Activated CD8-positive, alpha-beta T cell treated with anti-CD3 and anti-CD28 coated beads, Interleukin-2, amount 10 ng/mL, durations not matched to agents 7 days and 5 days (primary cell): ENCODE measurements at regions not wholly inside any gene's neighbourhood (a gene's known extent, or its start where the extent isn't known, plus 50 kb on each side); places are given as distances from the start of the nearest gene placed in this dataset.

Source experiments
- ATAC-seq: fragments of 150-1000 bp; cut with Tn5 transposase; one replicate; pipeline ENCODE4 v1.10.0; 2021; ENCODE audit warnings: moderate library complexity
- CTCF ChIA-PET: fragments of 350-600 bp; sonication (Branson Sonifier 250); formaldehyde crosslinking; loops from one replicate; lab custom pipeline; 2021; ENCODE audit warnings: antibody characterized with exemption; lab: Charles Lee
- POLR2A ChIA-PET: fragments of 350-600 bp; sonication (Branson Sonifier 250); formaldehyde crosslinking; loops from one replicate; lab custom pipeline; 2021; ENCODE audit warnings: antibody characterized with exemption; lab: Charles Lee
- DNase-seq: peaks from one replicate; pipeline ENCODE4 v3.0.0-alpha.2; 2020
- H3K27ac Mint-ChIP-seq: one replicate; pipeline ENCODE4 v1.8.0; 2021; ENCODE audit warnings: mild to moderate bottlenecking, mixed read lengths
- H3K27me3 Mint-ChIP-seq: one replicate; pipeline ENCODE4 v1.8.0; 2021; ENCODE audit warnings: low read depth, mixed read lengths
- H3K36me3 Mint-ChIP-seq: one replicate; pipeline ENCODE4 v1.8.0; 2021; ENCODE audit warnings: low read depth, mixed read lengths
- H3K4me1 Mint-ChIP-seq: one replicate; pipeline ENCODE4 v1.8.0; 2021; ENCODE audit warnings: low read depth, mixed read lengths
- H3K4me3 Mint-ChIP-seq: one replicate; pipeline ENCODE4 v1.8.0; 2021; ENCODE audit warnings: mild to moderate bottlenecking, mixed read lengths
- H3K9me3 Mint-ChIP-seq: one replicate; pipeline ENCODE4 v1.8.0; 2022; ENCODE audit warnings: mixed read lengths; ENCODE audit not compliant: insufficient read depth

DNA sequence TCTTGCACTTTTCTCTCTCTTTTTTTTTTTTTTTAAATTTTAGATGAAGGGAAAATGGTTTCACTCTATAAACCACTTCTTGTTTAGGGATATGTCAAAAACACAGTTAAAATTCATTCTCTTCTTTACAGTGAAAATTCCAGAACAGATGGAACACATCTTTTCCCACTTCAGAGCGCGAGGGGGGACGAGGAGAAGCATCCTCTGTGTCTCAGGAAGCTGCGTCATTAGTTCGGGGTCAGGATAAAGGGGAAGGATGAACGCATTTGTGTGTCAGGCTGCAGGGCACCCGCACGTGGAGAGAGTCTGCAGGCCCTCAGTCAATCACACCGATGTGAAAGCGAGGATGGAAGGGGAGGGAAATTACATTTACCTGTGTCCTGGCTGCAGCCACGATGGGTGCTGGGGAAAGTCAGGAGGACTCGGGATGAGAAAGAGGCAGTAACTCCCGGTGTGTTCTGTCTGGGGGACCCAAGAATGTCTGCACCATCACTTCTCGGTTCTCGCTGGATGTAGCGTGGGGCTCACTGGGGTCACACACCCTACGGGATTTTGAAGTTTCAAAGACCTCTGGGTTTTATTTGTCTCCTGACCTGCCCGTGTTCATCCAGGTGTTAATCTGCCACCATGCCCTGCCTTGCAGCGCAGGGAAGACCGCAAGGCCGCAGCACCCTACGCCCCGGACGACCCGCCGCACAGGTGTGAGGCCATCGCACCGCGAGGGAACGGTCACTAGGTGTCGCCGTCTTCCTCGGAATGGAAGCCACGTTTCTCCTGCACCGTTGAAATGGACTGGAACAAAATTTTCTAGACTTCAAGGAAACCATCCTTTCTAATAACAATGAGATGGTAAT lies 66.7 kb upstream of the PITRM1 start:
- H3K27ac Mint-ChIP-seq, result no peak overlapping the region
- H3K9me3 Mint-ChIP-seq, result no peaks in the 10 kb centered on the region
- H3K4me1 Mint-ChIP-seq, result peaks cover 11% of the 10 kb centered on the region
- ATAC-seq (peak; percentile 89), DNase-seq (peak; percentile 78)
- no peaks in the 10 kb centered on the region for H3K36me3 Mint-ChIP-seq
- ChIA-PET CTCF (interaction anchor here (0.7 to 1.7 kb wide), 8 partner anchors 14 to 1524 kb away, joined by 3 to 6 read pairs (median 3); no protein-coding TSS in a partner anchor), POLR2A (interaction anchor here (0.7 kb wide), 1 partner anchor 363 kb away, joined by 3 read pairs; no protein-coding TSS in a partner anchor)
- H3K27me3 Mint-ChIP-seq, result peaks cover 13% of the 10 kb centered on the region
- no peak overlapping the region for H3K4me3 Mint-ChIP-seq

GRCh38 chr10:3238115-3238871 lies 65.7 kb upstream of the PITRM1 start:
- Mint-ChIP-seq H3K27me3 (peaks cover 14% of the 10 kb centered on the region), H3K36me3 (no peaks in the 10 kb centered on the region), H3K4me1 (peaks cover 11% of the 10 kb centered on the region), H3K27ac (no peak overlapping the region), H3K9me3 (no peaks in the 10 kb centered on the region), H3K4me3 (no peak overlapping the region)
- ATAC-seq (no peak), DNase-seq (no peak)
- ChIA-PET POLR2A (no interaction called here), CTCF (interaction anchor here (1.3 kb wide), 1 partner anchor 543 kb away, joined by 3 read pairs; no protein-coding TSS in a partner anchor)

GRCh38 chr10:3237530-3237929 lies 64.9 kb upstream of the PITRM1 start:
- H3K4me3 Mint-ChIP-seq, result no peak overlapping the region
- ChIA-PET CTCF (no interaction called here), POLR2A (no interaction called here)
- no peaks in the 10 kb centered on the region for H3K9me3 Mint-ChIP-seq
- no peak overlapping the region for H3K27ac Mint-ChIP-seq
- H3K27me3 Mint-ChIP-seq, result peaks cover 19% of the 10 kb centered on the region
- H3K36me3 Mint-ChIP-seq, result no peaks in the 10 kb centered on the region
- H3K4me1 Mint-ChIP-seq, result peaks cover 11% of the 10 kb centered on the region
- ATAC-seq (no peak), DNase-seq (no peak)

DNA sequence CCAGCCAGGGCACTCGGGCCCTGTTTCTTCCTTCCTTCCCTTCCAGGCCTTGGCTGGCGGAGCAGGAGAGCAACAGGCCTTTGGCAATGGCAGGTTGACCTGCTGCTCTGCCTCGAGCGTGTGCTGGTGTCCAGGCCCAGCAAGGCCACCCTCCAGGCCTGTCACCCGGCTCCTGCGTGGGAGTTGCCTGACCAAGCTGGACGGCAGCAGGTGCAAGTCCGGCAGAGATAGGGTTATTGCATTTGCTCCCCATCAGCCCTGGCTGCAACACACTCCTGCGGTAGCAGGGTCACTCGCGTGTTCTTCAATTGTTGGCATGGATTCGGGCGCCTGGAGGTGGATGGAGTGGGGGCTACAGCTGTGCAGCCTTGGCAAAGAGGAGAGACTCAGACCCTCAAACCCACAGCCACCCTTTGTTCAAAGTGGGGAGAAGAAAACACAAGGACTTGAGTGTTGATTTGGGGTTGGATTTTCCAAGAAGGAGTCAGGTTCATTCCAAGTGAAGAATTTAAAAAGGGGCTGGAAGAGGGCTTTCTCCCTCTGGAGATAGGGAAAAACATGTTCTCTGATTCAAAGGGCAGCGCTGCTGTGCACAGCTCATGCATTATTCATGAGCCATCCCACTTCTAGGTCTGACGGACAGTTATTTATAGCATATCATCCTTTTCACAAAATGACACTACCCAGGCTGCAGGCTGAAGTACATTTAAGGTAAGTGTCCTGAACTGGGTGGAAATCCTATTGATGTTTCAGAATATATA lies 64.2 kb upstream of the PITRM1 start:
- Mint-ChIP-seq H3K27ac (no peak overlapping the region), H3K4me1 (peaks cover 11% of the 10 kb centered on the region), H3K4me3 (no peak overlapping the region), H3K36me3 (no peaks in the 10 kb centered on the region), H3K9me3 (no peaks in the 10 kb centered on the region), H3K27me3 (peaks cover 25% of the 10 kb centered on the region)
- ChIA-PET CTCF (no interaction called here), POLR2A (no interaction called here)
- no peak for ATAC-seq
- DNase-seq, result no peak

DNA sequence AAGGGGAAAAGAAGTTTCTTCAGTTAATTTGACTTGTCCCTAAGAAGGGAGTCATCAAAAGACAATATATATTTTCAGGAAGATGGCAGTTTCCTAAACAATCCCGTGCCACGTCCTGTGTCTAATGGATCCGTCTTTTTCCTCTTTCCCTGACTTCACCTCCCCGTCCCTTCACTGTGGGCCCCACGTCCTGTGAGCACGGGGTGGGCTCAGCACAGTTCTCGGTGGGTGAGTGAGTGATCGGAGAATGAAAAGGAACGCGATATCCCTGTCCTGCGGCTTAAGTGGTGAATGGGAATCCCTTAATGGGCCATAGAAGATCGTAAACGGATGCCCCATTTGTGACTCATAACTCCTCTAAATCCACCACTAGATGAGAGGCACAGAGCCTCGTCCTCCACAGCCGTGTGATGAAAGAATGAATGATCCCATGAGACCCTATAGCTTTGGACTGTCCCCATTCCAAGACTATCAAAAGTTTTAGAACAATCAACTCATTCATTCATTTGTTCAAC lies 63.5 kb upstream of the PITRM1 start:
- ATAC-seq (no peak), DNase-seq (no peak)
- no peak overlapping the region for H3K4me3 Mint-ChIP-seq
- H3K4me1 Mint-ChIP-seq, result peaks cover 11% of the 10 kb centered on the region
- no peaks in the 10 kb centered on the region for H3K36me3 Mint-ChIP-seq
- no peak overlapping the region for H3K27ac Mint-ChIP-seq
- CTCF ChIA-PET, result interaction anchor here (0.6 kb wide), 1 partner anchor 274 kb away, joined by 4 read pairs; no protein-coding TSS in a partner anchor
- H3K9me3 Mint-ChIP-seq, result no peaks in the 10 kb centered on the region
- H3K27me3 Mint-ChIP-seq, result peaks cover 28% of the 10 kb centered on the region
- POLR2A ChIA-PET, result no interaction called here

- DNase-seq, result no peak
- ChIA-PET CTCF (interaction anchor here (0.6 kb wide), 1 partner anchor 273 kb away, joined by 4 read pairs; no protein-coding TSS in a partner anchor), POLR2A (no interaction called here)
- Mint-ChIP-seq H3K4me1 (peaks cover 11% of the 10 kb centered on the region), H3K36me3 (no peaks in the 10 kb centered on the region), H3K4me3 (no peak overlapping the region), H3K9me3 (no peaks in the 10 kb centered on the region), H3K27ac (no peak overlapping the region), H3K27me3 (peaks cover 29% of the 10 kb centered on the region)
- no peak for ATAC-seq
Observed at GRCh38 chr10:3235395-3235794, 62.8 kb upstream of the PITRM1 start.

GRCh38 chr10:3233486-3233990 lies 61.0 kb upstream of the PITRM1 start:
- Mint-ChIP-seq H3K4me3 (no peak overlapping the region), H3K4me1 (peaks cover 2% of the 10 kb centered on the region), H3K9me3 (no peaks in the 10 kb centered on the region), H3K36me3 (no peaks in the 10 kb centered on the region), H3K27ac (no peak overlapping the region), H3K27me3 (peaks cover 25% of the 10 kb centered on the region)
- POLR2A ChIA-PET, result no interaction called here
- CTCF ChIA-PET, result no interaction called here
- DNase-seq (no peak), ATAC-seq (no peak)

- H3K4me1 Mint-ChIP-seq, result peaks cover 16% of the 10 kb centered on the region
- no peaks in the 10 kb centered on the region for H3K9me3 Mint-ChIP-seq
- H3K27ac Mint-ChIP-seq, result no peak overlapping the region
- H3K4me3 Mint-ChIP-seq, result no peak overlapping the region
- DNase-seq, result no peak
- H3K36me3 Mint-ChIP-seq, result no peaks in the 10 kb centered on the region
- POLR2A ChIA-PET, result no interaction called here
- H3K27me3 Mint-ChIP-seq, result peaks cover 27% of the 10 kb centered on the region
- CTCF ChIA-PET, result interaction anchor here (0.6 kb wide), 1 partner anchor 506 kb away, joined by 3 read pairs; no protein-coding TSS in a partner anchor
- ATAC-seq, result no peak
Observed at GRCh38 chr10:3231951-3232730, 59.6 kb upstream of the PITRM1 start.

DNA sequence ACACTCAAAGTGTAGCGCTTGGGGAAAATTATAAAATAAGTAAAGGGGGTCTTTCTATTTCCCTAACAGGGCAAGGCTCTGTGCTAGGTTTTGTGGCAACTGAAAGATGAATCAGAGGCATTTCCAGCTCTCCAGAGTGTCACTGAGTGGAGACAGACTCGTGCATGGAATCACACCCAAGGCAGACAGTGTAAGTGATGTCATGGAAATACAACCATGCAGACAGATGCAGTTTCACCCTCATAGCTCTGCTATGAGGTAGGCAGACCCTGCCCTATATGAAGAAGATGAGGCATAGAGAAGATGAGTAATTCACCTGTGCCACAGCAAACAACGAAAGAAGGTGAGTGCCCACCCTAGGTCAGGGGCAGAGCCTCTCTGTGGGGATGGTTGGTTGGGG lies 57.2 kb upstream of the PITRM1 start:
- H3K9me3 Mint-ChIP-seq, result no peaks in the 10 kb centered on the region
- CTCF ChIA-PET, result no interaction called here
- H3K4me3 Mint-ChIP-seq, result no peak overlapping the region
- H3K4me1 Mint-ChIP-seq, result peaks cover 19% of the 10 kb centered on the region
- peaks cover 30% of the 10 kb centered on the region for H3K27me3 Mint-ChIP-seq
- ATAC-seq (no peak), DNase-seq (no peak)
- no peak overlapping the region for H3K27ac Mint-ChIP-seq
- POLR2A ChIA-PET, result no interaction called here
- H3K36me3 Mint-ChIP-seq, result no peaks in the 10 kb centered on the region

GRCh38 chr10:3228629-3228945 lies 56.0 kb upstream of the PITRM1 start:
- ChIA-PET CTCF (interaction anchor here (1.2 kb wide), 1 partner anchor 31 kb away, joined by 3 read pairs; no protein-coding TSS in a partner anchor), POLR2A (no interaction called here)
- ATAC-seq (no peak), DNase-seq (no peak)
- H3K27me3 Mint-ChIP-seq, result peaks cover 29% of the 10 kb centered on the region
- no peak overlapping the region for H3K27ac Mint-ChIP-seq
- H3K9me3 Mint-ChIP-seq, result no peaks in the 10 kb centered on the region
- H3K4me3 Mint-ChIP-seq, result no peak overlapping the region
- H3K36me3 Mint-ChIP-seq, result no peaks in the 10 kb centered on the region
- H3K4me1 Mint-ChIP-seq, result peaks cover 19% of the 10 kb centered on the region
